Muscle of leg (tissue), 3 donors: ENCODE measurements at regions not wholly inside any gene's neighbourhood (a gene's known extent, or its start where the extent isn't known, plus 50 kb on each side); places are given as distances from the start of the nearest gene placed in this dataset.

Source experiments
- DNase-seq: peaks from one replicate; pipeline ENCODE4 v3.0.0; 2013
- H3K27ac ChIP-seq: one replicate; pipeline ENCODE4 v1.5.1; 2013; ENCODE audit warnings: mild to moderate bottlenecking, low read length, control low read depth
- H3K27me3 ChIP-seq: one replicate; pipeline ENCODE4 v1.6.1; 2013; ENCODE audit warnings: low read length; ENCODE audit not compliant: control insufficient read depth, insufficient read depth
- H3K36me3 ChIP-seq: one replicate; pipeline ENCODE4 v1.6.1; 2013; ENCODE audit warnings: low read length; ENCODE audit not compliant: control insufficient read depth, insufficient read depth
- H3K4me1 ChIP-seq: one replicate; pipeline ENCODE4 v1.6.1; 2013; ENCODE audit warnings: low read length; ENCODE audit not compliant: control insufficient read depth, insufficient read depth
- H3K4me3 ChIP-seq: one replicate; pipeline ENCODE4 v1.5.1; 2013; ENCODE audit warnings: low read length, control low read depth
- H3K9me3 ChIP-seq: replicated peaks from 2 replicates; pipeline ENCODE4 v1.6.1; 2013; ENCODE audit warnings: low read depth, low read length; ENCODE audit not compliant: control insufficient read depth
- WGBS: methylation state at CpG from one replicate; pipeline ENCODE4 v1.1.5; 2013; ENCODE audit warnings: missing lambda C conversion rate; ENCODE audit not compliant: insufficient coverage; 5-methylcytosine and 5-hydroxymethylcytosine counted together

GRCh38 chr9:26744191-26744965 lies 148.2 kb downstream of the CAAP1 start:
- peak; percentile 31 for DNase-seq
- H3K9me3 ChIP-seq, result no peaks in the 10 kb centered on the region
- WGBS, result no CpG with 5 or more reads among the region's 2 CpGs
- H3K4me1 ChIP-seq, result no peaks in the 10 kb centered on the region
- no peak overlapping the region for H3K4me3 ChIP-seq
- H3K36me3 ChIP-seq, result no peaks in the 10 kb centered on the region
- H3K27ac ChIP-seq, result no peak overlapping the region
- no peaks in the 10 kb centered on the region for H3K27me3 ChIP-seq

GRCh38 chr9:26742828-26743476 lies 149.7 kb downstream of the CAAP1 start:
- Histone ChIP-seq H3K4me3 (no peak overlapping the region), H3K9me3 (no peaks in the 10 kb centered on the region), H3K4me1 (no peaks in the 10 kb centered on the region), H3K27me3 (no peaks in the 10 kb centered on the region), H3K36me3 (no peaks in the 10 kb centered on the region), H3K27ac (no peak overlapping the region)
- no CpG with 5 or more reads among the region's 2 CpGs for WGBS
- no peak for DNase-seq

GRCh38 chr9:26735160-26735559 lies 157.4 kb downstream of the CAAP1 start:
- Histone ChIP-seq H3K4me1 (no peaks in the 10 kb centered on the region), H3K27me3 (no peaks in the 10 kb centered on the region), H3K36me3 (no peaks in the 10 kb centered on the region), H3K27ac (no peak overlapping the region), H3K9me3 (no peaks in the 10 kb centered on the region), H3K4me3 (no peak overlapping the region)
- DNase-seq, result no peak
- WGBS, result 90% methylated on average over 3 of the region's 4 CpGs

GRCh38 chr9:26729187-26729586 lies 163.4 kb downstream of the CAAP1 start:
- H3K27ac ChIP-seq, result no peak overlapping the region
- no peaks in the 10 kb centered on the region for H3K9me3 ChIP-seq
- H3K27me3 ChIP-seq, result no peaks in the 10 kb centered on the region
- DNase-seq, result no peak
- H3K4me3 ChIP-seq, result no peak overlapping the region
- H3K36me3 ChIP-seq, result no peaks in the 10 kb centered on the region
- H3K4me1 ChIP-seq, result no peaks in the 10 kb centered on the region
- WGBS, result no CpG with 5 or more reads among the region's 3 CpGs

GRCh38 chr9:26727471-26727870 lies 165.1 kb downstream of the CAAP1 start:
- Histone ChIP-seq H3K27me3 (no peaks in the 10 kb centered on the region), H3K4me3 (no peak overlapping the region), H3K4me1 (no peaks in the 10 kb centered on the region), H3K36me3 (no peaks in the 10 kb centered on the region), H3K27ac (no peak overlapping the region), H3K9me3 (no peaks in the 10 kb centered on the region)
- 92% methylated on average over 3 of the region's 3 CpGs for WGBS
- DNase-seq, result no peak

GRCh38 chr9:26725573-26725972 lies 167.0 kb downstream of the CAAP1 start:
- H3K4me1 ChIP-seq, result no peaks in the 10 kb centered on the region
- WGBS, result no CpG with 5 or more reads among the region's 3 CpGs
- peak; percentile 29 for DNase-seq

GRCh38 chr9:26723486-26723885 lies 169.1 kb downstream of the CAAP1 start:
- H3K4me1 ChIP-seq, result no peaks in the 10 kb centered on the region
- no peak overlapping the region for H3K27ac ChIP-seq
- no peak for DNase-seq
- 27% methylated on average over 6 of the region's 9 CpGs for WGBS
- no peaks in the 10 kb centered on the region for H3K36me3 ChIP-seq
- no peaks in the 10 kb centered on the region for H3K9me3 ChIP-seq
- H3K27me3 ChIP-seq, result no peaks in the 10 kb centered on the region
- no peak overlapping the region for H3K4me3 ChIP-seq

More at GRCh38 chr9:26725573-26725972, 167.0 kb downstream of the CAAP1 start:
- H3K9me3 ChIP-seq, result no peaks in the 10 kb centered on the region
- no peaks in the 10 kb centered on the region for H3K27me3 ChIP-seq
- H3K27ac ChIP-seq, result no peak overlapping the region
- H3K4me3 ChIP-seq, result no peak overlapping the region
- H3K36me3 ChIP-seq, result no peaks in the 10 kb centered on the region

- H3K4me1 ChIP-seq, result no peaks in the 10 kb centered on the region
- no peak for DNase-seq
- H3K27ac ChIP-seq, result no peak overlapping the region
- H3K27me3 ChIP-seq, result no peaks in the 10 kb centered on the region
- WGBS, result no CpG with 5 or more reads among the region's 6 CpGs
- H3K4me3 ChIP-seq, result no peak overlapping the region
- no peaks in the 10 kb centered on the region for H3K9me3 ChIP-seq
- no peaks in the 10 kb centered on the region for H3K36me3 ChIP-seq
Measured at GRCh38 chr9:26722755-26723154, 169.8 kb downstream of the CAAP1 start.

GRCh38 chr9:26710008-26710407 lies 182.6 kb downstream of the CAAP1 start:
- Histone ChIP-seq H3K9me3 (no peaks in the 10 kb centered on the region), H3K4me1 (no peaks in the 10 kb centered on the region), H3K36me3 (no peaks in the 10 kb centered on the region), H3K27me3 (no peaks in the 10 kb centered on the region), H3K27ac (no peak overlapping the region), H3K4me3 (no peak overlapping the region)
- 82% methylated on average over 3 of the region's 3 CpGs for WGBS
- DNase-seq, result no peak

- H3K9me3 ChIP-seq, result no peaks in the 10 kb centered on the region
- DNase-seq, result no peak
- H3K4me3 ChIP-seq, result no peak overlapping the region
- no peaks in the 10 kb centered on the region for H3K36me3 ChIP-seq
- no peaks in the 10 kb centered on the region for H3K27me3 ChIP-seq
- H3K4me1 ChIP-seq, result no peaks in the 10 kb centered on the region
- H3K27ac ChIP-seq, result no peak overlapping the region
- WGBS, result no CpG with 5 or more reads among the region's 3 CpGs
Measured at GRCh38 chr9:26706223-26706622, 186.4 kb downstream of the CAAP1 start.
